Mesothelial cell of epicardium (in vitro differentiated cells): ENCODE measurements at regions not wholly inside any gene's neighbourhood (a gene's known extent, or its start where the extent isn't known, plus 50 kb on each side); places are given as distances from the start of the nearest gene placed in this dataset.

Experiments
- DNase-seq, 2 experiments: peaks; one replicate each; pipeline ENCODE4 v3.0.0; 2021; ENCODE audit warnings: low spot score in 2 of 2; ENCODE audit not compliant: unreplicated experiment in 2 of 2
- H3K27ac Mint-ChIP-seq: 2 replicates; pipeline ENCODE4 v1.8.0; 2021; ENCODE audit warnings: mixed read lengths
- H3K27me3 Mint-ChIP-seq: 2 replicates; pipeline ENCODE4 v1.8.0; 2021; ENCODE audit warnings: low read depth, mixed read lengths
- H3K36me3 Mint-ChIP-seq: 2 replicates; pipeline ENCODE4 v1.8.0; 2021; ENCODE audit warnings: mixed read lengths
- H3K4me1 Mint-ChIP-seq: 2 replicates; pipeline ENCODE4 v1.8.0; 2021; ENCODE audit warnings: mixed read lengths
- H3K4me3 Mint-ChIP-seq: 2 replicates; pipeline ENCODE4 v1.8.0; 2021; ENCODE audit warnings: mild to moderate bottlenecking, moderate library complexity, mixed read lengths
- H3K9me3 Mint-ChIP-seq: 2 replicates; pipeline ENCODE4 v1.8.0; 2021; ENCODE audit warnings: mixed read lengths
- TF ChIP-seq, protein P1 (sequence below): fragments of 200-600 bp; sonication (generic); IDR thresholded peaks from one replicate; pipeline ENCODE4 v1.5.0; 2021; ENCODE audit warnings: antibody characterized with exemption; ENCODE audit not compliant: unreplicated experiment

DNA sequence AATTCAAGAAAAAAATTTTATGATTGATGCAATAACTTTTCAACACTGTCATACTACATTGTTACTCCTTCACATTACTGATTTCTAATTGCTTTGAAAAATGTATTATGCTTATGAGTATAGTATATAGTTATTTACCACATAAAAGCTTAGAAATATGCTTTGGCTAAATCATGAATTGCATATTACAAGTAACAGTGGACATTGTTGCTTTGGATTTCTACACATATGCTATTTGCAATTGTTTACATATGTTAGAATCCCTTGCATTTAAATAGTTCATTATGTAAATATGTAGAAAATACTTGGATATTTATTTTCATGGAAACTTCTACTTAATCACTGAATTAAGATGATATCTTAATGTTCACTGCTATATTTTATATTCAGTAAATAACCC, 577.5 kb downstream of the QKI start:
- H3K9me3 Mint-ChIP-seq, result no peaks in the 10 kb centered on the region
- DNase-seq, result no peak
- no peaks in the 10 kb centered on the region for H3K4me1 Mint-ChIP-seq

DNA sequence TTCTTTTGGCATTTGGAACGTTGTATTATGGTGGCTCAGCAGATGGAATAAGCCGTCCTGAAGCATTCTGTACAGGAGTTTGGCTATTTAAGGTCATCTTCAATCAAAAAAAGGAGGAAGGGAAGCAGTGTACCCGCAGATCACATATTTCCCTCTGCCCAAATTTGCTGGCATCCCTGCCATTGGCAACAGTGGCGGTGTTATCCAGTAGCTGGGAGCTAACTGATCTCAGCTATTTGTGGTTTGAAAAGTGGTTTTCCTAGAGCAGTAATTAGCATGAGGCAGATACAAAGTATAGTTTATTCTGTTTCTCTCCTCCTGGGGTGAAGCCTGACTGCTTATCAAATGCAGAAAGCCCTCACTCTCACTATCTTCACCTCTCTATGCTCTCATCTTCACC, 576.8 kb downstream of the QKI start:
- TF ChIP-seq, protein P1, sequence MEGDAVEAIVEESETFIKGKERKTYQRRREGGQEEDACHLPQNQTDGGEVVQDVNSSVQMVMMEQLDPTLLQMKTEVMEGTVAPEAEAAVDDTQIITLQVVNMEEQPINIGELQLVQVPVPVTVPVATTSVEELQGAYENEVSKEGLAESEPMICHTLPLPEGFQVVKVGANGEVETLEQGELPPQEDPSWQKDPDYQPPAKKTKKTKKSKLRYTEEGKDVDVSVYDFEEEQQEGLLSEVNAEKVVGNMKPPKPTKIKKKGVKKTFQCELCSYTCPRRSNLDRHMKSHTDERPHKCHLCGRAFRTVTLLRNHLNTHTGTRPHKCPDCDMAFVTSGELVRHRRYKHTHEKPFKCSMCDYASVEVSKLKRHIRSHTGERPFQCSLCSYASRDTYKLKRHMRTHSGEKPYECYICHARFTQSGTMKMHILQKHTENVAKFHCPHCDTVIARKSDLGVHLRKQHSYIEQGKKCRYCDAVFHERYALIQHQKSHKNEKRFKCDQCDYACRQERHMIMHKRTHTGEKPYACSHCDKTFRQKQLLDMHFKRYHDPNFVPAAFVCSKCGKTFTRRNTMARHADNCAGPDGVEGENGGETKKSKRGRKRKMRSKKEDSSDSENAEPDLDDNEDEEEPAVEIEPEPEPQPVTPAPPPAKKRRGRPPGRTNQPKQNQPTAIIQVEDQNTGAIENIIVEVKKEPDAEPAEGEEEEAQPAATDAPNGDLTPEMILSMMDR, result no peak
- Mint-ChIP-seq H3K27ac (no peak overlapping the region), H3K9me3 (no peaks in the 10 kb centered on the region), H3K27me3 (no peaks in the 10 kb centered on the region), H3K4me3 (no peak overlapping the region), H3K36me3 (no peaks in the 10 kb centered on the region), H3K4me1 (no peaks in the 10 kb centered on the region)
- DNase-seq, result no peak

More for the DNA sequence above, 577.5 kb downstream of the QKI start:
- Mint-ChIP-seq H3K4me3 (no peak overlapping the region), H3K27me3 (no peaks in the 10 kb centered on the region), H3K36me3 (no peaks in the 10 kb centered on the region), H3K27ac (no peak overlapping the region)
- TF ChIP-seq, protein P1, result no peak

DNA sequence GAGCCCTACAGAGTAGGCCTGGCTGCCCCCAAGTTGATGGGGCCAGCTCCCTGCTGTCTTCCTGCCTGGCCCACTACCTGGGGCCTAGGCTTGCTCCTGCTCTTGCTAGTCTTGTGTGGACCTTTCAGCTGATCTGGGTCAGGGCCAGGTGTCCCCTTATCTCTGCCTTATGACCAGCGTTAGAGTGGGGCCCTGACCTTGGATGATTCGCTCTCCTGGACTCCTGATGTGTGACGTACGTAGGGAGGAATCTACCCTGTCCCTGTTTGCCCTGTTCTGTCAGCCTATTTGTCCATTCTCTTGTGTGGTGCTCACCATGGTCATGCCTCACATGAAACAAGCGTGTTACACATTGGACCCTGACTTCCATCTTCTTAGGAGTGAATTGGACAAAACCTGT, 571.8 kb downstream of the QKI start:
- Mint-ChIP-seq H3K4me1 (no peaks in the 10 kb centered on the region), H3K4me3 (no peak overlapping the region), H3K27ac (no peak overlapping the region), H3K9me3 (no peaks in the 10 kb centered on the region), H3K36me3 (no peaks in the 10 kb centered on the region), H3K27me3 (no peaks in the 10 kb centered on the region)
- TF ChIP-seq, protein P1, result no peak
- no peak for DNase-seq

- H3K27me3 Mint-ChIP-seq, result no peaks in the 10 kb centered on the region
- no peak for DNase-seq
- no peak overlapping the region for H3K4me3 Mint-ChIP-seq
- no peak overlapping the region for H3K27ac Mint-ChIP-seq
- no peaks in the 10 kb centered on the region for H3K36me3 Mint-ChIP-seq
- no peaks in the 10 kb centered on the region for H3K4me1 Mint-ChIP-seq
- H3K9me3 Mint-ChIP-seq, result no peaks in the 10 kb centered on the region
- TF ChIP-seq, protein P1, result no peak
These were observed 571.2 kb downstream of the QKI start for GRCh38 chr6:163985710-163986109.

GRCh38 chr6:163985040-163985439, 570.5 kb downstream of the QKI start:
- DNase-seq, result no peak
- Mint-ChIP-seq H3K36me3 (no peaks in the 10 kb centered on the region), H3K27me3 (no peaks in the 10 kb centered on the region), H3K4me3 (no peak overlapping the region), H3K9me3 (no peaks in the 10 kb centered on the region), H3K4me1 (no peaks in the 10 kb centered on the region), H3K27ac (no peak overlapping the region)
- TF ChIP-seq, protein P1, result no peak
